Gastroesophageal sphincter (tissue), 3 donors: ENCODE measurements at regions not wholly inside any gene's neighbourhood (a gene's known extent, or its start where the extent isn't known, plus 50 kb on each side); places are given as distances from the start of the nearest gene placed in this dataset.

Experiments
- CTCF ChIP-seq, 4 experiments: fragments of 200-600 bp in 2 of 4; fragments of 450-650 bp in 2 of 4; sonication (generic) in 1 of 4; IDR thresholded peaks; one replicate each; pipeline ENCODE4 v1.5.1; 2017 to 2019; ENCODE audit warnings: antibody characterized with exemption in 4 of 4, mild to moderate bottlenecking in 2 of 4, moderate library complexity in 2 of 4
- POLR2A ChIP-seq, 2 donors: fragments of 450-650 bp; IDR thresholded peaks; one replicate each; pipeline ENCODE4 v1.6.1; 2017; ENCODE audit warnings: antibody characterized with exemption in 2 of 2, mild to moderate bottlenecking in 2 of 2, moderate library complexity in 1 of 2
- POLR2AphosphoS5 ChIP-seq: sonication (generic); formaldehyde crosslinking; IDR thresholded peaks from one replicate; pipeline ENCODE4 v1.6.1; 2017; ENCODE audit warnings: antibody characterized with exemption

- no peak for TF ChIP-seq POLR2AphosphoS5
- no peak for TF ChIP-seq CTCF (IDR thresholded peaks at IDR 0.05)
- TF ChIP-seq POLR2A (IDR thresholded peaks at IDR 0.05): no peak
Observed at GRCh38 chr2:42848726-42849290, 56.4 kb upstream of the HAAO start.
